HG02943 (cell line): ENCODE measurements at regions not wholly inside any gene's neighbourhood (a gene's known extent, or its start where the extent isn't known, plus 50 kb on each side); places are given as distances from the start of the nearest gene placed in this dataset.

ENCODE experiments used
- ATAC-seq: cut with Tn5 transposase; IDR thresholded peaks from one replicate; pipeline ENCODE4 v1.9.1; 2021; ENCODE audit warnings: mild to moderate bottlenecking, low read depth, moderate library complexity; ENCODE audit not compliant: unreplicated experiment

DNA sequence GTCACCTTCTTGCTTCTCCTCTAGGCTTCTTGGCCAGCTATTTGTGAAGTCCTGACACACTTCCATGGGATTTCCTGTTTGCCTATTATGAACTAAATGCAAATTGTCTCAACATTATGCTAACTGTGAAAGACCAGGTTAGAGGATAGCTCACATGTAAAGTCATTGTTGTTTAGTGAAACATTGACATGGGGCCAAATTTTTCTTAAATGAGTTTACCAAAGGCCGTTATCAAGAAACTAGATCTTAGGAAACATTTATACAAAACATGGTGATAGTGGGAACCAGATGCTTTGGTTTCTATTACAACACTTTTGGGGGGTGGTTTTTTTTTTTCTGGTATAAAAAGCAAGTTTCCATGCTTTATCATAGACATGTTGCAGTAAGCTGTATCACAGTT, 466.8 kb upstream of the FAM241A start:
- ATAC-seq = no peak

DNA sequence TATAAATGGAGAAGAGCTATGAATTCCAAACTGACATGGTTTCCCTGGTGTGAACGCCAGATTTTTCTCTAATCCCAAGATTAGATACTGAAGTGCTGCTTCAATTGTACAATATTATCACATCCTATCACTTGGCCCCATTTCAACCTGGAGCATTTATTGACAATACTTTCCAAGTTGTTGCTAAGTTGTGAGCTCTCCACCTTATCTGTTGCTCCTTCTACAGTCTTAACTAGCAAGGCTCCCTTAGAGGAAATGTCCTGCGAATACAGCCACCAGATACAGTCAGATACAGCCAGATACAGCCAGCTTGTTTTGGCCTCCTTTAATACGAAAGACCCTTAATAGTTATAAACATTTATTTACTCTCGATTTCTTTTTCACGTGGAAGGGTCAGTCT, 466.3 kb upstream of the FAM241A start:
- no peak for ATAC-seq

DNA sequence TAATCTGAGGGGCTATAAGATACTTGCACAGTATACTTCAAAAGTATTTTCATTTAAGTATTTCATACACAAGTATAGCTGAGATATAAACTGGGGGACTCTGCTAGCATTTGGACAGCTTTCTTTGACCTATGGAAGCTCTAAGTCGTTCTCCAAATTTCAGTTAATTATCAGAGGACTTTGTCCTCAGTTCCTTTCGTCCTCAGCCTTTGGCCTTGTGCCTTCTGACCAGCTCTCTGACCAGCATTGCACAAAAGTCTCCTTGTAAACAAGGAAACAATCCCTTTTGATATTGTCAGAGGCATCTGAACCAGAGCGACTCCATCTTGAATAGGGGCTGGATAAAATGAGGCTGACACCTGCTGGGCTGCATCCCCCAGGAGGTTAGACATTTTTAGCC, 464.0 kb upstream of the FAM241A start:
- ATAC-seq = no peak

DNA sequence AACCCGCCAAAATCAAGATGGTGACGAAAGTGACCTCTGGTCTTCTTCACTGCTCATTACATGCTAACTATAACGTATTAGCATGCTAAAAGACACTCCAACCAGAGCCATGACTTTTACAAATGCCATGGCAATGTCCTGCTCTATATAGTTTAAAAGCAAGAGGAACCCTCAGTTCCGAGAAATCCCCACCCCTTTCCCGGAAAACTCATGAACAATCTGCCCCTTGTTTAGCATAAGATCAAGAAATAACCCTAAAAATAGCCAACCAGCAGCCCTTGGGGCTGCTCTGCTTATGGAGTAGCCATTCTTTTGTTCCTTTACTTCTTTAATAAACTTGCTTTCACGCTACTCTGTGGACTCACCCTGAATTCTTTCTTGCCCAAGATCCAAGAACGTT, 463.5 kb upstream of the FAM241A start:
- no peak for ATAC-seq

DNA sequence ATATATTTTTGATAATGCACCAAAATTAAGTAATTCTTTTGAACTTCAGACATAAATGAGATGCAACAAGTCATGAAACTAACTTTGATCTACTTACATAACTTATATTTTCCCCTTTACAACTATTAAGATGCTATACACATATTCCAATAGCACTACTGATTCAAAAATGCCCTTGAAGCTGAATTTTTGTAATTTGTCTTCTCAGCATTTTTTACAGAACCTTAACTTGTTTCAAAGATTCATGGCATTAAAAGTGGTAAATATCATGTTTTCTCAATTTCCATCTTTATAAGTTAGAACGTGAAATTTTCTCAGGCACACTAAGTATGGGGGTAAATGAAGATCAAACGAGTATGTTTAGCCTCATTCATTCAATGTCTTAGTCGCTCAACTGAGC, 460.0 kb upstream of the FAM241A start:
- no peak for ATAC-seq

DNA sequence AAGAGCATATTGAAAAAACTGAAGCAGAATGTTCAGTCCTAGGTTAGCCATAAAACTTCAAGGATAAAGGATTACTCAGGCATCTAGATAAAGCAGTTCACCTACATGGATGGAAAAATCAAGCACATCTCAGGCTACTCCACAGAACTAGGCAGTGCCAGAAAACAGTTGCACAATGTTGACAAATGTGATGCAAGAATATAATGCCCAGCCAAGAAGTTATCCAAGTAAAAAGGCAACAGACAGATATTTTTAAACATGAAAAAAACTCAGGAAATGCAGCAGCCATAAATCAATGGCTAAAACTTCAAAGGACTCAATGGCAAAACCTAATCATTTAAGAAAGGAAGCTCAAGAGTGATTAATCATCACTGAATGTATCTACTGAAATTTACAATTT, 456.0 kb upstream of the FAM241A start:
- ATAC-seq = no peak

DNA sequence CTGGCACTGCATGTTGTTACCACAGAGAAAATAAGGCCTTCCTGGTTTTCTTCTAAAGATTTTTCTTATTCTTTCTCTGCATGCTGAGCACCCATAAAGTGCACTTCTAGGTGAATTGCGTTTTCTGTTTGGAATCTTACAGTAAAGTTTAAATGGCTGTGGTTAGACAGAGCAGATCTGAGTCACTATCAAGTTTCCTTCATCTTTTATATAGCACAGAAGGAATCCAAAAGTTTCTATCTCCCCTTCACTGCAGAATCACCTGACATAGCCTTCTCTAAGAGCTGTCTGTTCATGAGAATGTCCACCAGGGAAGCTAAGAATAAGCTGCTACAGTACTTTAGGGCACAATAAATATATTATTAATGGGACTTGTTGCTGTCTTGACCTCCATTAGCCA, 455.5 kb upstream of the FAM241A start:
- ATAC-seq = no peak

DNA sequence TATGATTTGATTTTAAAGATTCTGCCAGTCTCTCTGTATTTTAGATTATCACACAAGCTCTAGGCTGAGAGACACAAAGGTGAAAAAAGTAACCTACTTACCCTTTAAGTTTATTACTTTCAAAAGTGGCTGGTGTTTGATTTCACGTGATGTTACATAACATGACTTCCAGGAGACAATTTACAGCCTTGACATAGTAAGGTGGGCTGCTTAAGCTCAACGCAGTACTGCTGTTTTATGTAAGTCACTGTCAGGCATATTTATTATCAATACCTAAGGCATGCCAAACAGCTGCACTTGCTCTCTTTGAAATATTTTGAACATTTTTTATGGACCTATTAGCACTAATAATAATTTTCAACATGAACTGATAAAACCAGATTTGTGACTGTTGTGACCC, 451.5 kb upstream of the FAM241A start:
- ATAC-seq = no peak

DNA sequence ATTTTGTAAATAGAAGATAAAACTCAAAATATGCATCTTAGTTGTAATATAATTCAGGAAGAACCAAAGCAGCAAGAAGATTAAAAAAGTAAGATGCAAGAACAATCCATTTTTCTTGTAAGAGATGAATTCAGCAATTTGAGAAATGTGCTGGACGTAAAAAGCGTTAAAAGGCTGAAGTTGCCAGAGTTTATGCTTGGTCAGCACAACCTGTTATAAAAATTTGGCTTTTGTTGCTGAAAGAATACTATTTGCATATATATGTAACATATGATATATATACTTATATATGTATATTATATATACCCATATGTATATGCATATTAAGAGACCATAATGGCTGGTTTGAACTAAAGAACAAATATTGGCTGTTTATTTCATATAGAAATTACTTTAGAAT, 449.6 kb upstream of the FAM241A start:
- ATAC-seq = no peak

DNA sequence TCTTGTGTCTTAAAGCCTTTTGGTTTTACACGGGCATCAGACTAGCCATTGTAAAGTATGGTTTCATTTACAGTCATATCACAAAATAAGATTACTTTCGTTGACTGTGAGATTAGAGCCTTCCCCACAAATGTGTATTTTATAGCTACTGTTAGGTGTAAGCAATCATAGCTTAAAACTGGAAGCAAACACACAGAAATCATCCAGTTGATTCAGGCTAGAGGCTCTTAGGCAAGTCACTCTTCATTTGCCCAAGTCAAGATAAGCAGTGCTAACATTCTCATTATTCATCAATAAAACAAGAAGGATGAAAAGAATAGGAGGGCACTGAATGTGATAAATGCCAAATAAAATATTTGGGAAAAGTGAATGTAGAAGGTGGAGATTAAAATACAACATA, 448.7 kb upstream of the FAM241A start:
- ATAC-seq = no peak

DNA sequence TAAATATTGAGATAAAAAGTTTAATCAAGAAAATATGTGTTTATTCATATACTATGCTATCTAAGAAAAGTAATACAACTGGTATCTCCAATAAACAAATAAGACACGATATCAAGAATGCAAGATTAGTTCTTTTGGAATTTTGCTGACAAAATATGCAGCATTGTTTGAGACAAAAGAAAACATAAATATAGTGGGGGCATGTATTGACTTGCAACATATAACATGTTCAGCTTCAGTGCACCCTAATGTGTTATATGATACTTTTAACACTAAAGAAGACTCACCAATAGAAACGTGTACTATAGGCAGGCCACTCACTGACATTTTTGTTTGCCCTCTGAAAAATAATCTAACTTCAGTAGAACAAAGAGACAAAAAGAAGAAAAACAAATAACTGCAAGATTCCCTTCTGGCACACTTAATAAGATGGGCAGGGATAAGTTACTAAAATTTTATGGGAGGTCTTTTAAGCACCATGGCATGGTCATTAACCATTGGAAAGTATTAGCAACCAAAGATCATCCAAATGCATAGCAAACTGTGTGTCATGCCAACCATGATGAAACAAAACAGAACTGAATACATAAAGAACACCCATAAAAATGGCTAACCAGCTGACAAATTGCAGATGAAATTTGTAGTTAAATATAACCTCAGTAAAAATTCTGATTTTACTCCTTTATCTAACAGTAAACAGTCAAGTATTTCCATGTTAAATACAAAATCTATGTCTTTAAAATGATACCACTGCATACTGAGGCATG, 447.9 kb upstream of the FAM241A start:
- no peak for ATAC-seq

DNA sequence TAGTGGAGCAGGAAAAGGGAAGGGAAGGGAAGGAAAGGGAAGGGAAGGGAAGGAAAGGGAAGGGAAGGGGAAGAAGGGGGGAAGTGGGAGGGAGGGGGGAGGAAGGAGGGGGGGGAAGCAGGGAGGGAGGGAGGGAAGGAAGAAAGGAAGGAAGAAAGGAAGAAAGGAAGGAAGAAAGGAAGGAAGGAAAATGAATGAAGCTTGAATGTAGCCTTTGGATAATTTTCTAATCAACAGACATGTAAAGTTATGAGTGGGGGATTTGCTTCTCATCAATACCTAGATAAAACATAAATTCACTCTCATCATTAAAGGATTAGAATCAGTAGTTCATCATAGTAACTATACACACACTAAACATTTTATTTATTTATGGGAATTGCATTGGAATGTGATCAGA, 446.9 kb upstream of the FAM241A start:
- ATAC-seq = no peak

DNA sequence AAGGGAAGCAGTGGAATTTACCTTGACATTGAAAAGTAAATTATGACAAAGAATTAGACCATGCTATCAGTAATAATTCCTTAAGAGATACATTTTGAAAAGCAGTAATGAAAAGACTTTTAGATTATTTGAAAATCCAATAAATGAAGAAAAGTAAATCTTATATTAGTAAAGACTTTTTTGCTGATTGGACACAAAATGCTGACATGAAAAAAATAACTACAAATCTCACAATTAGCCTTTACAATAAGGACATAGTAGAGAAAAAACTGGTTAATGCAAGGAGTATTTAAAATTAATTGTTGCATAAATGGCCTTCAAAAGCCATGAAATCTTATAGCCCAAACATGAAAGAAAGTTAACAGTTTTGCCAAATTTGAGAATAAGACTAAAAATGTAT, 446.1 kb upstream of the FAM241A start:
- ATAC-seq = no peak

DNA sequence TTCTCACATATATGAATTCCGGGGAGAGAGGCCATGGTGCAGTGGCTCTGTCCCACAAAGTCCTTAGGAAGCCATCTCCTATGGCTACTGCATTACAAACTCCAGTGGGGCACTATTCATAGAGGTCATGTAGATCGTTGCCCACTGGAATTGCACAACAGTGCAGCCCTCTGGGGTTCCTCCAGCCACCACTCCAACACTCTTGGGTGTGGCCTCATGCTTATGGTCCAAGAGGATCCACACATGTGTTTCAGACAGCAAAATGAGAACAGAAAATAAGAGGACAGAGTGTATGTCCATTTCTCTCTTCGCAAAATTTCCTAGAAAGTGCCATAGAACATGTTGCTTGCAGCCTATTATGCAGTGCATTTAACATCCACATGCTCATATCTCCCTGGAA, 444.2 kb upstream of the FAM241A start:
- ATAC-seq = no peak

DNA sequence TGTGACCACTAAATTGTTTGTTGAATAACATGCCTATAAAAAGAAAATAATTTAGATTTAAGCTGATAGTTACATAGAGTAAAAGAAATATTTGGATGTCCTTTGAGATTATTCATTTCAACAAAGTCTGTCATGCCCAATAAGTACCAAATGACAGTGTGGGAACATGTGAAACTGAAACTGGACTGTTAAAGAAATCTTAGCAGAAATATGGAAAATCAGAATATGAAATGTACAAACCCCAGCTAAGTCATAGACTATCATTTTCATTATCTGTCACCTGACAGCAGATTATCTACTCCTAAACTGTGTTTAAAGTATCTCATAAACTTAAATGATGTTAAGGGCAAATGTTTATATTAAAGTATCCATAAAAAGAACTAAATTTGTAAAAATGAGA, 437.8 kb upstream of the FAM241A start:
- no peak for ATAC-seq

DNA sequence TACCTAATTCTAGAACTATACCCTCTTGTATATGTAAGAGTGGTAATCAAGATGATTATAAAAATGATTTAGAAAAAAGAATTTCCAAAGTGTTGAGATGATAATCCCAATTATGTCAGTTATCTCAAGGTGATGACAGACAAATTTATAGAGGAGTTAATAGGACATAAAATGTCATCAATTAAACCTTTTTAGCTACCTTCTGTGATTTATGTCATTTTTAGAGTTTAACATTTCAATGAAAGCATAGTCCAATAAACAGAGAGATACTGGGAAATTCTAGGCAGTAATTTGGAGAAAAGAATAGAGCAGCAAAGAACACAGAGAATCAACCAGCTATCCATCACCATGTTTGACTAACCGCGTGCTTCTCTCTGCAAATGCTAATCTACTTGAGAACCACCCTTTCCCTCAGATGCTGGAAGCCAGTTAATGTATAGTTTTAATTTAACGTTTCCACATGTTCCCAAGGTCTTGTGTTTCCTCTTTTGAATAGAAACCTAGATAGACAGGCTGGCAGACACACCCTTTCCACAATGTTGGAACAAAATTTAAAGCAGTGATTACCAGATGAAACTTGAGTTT, 433.1 kb upstream of the FAM241A start:
- no peak for ATAC-seq

DNA sequence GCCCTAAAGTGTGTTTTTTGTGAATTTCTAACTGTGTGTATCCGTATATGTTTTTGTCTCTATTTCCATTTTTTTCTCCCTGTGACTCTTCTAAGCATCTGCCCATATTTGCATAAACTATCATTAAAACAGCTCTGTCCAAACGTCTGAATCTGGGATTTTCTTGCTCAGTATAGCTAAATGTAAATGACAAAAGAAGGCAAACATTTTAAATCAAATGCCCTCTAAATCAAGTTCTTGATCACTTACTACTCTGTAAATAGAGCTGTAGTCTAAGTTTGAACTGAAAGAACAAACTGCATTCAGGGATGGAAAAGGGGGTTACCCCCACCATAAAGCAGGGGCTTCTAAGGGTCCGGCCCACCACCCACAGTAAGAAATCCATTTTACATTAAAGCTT, 432.0 kb upstream of the FAM241A start:
- no peak for ATAC-seq

DNA sequence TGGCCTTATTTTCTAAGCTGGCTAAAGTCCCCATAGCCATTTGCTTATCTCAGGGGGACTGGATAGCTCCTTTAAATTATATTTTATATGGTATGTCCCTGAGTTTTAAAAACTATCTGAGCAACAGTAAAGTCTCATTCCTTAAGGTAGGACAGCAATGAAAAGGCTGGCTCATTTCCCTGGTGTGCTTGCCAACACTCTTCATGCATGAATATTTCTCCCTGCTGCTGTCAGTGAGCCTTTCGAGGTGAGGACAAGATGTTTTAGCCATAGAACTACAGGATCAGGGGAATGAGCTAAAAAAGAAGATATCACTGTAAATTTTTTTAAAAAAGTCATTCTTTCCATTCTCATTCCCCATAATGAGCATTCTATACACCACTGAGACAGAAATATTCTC, 427.3 kb upstream of the FAM241A start:
- no peak for ATAC-seq

DNA sequence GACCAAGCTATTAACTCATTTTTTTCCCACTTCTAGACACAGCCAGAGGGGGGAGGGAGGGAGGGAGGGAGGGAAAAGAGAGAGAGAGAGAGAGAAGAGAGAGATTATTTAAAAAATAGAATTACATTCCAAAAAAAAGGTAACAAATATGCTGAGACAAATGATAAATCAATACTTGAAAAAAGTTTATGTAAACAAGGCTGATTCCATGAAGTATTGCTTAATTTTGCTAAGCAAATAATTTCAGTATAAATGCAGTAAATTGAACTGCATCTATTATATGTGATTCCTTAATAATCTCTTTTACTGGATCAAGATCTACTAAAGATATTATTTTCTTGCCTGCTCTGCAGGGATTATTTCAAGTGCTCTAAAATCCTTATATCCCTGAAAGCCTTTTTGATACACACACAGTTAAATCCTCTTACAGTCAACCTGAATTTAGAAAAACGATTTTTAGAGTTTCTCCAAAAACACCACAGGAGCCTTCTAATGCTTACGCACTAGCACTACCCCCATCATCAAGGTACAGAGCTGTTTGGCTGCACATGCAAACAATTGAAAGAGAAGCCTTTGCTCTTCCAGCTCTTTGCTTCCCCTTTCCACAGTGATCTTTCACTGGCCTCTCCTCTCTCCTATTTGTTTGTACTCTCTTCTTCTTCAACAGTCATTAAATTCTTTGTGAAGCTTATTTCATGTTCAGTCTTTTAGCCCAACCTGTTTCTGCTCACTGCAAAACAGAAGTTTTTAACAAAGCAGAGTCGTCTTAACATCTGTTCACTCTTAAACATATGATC, 426.3 kb upstream of the FAM241A start:
- no peak for ATAC-seq

DNA sequence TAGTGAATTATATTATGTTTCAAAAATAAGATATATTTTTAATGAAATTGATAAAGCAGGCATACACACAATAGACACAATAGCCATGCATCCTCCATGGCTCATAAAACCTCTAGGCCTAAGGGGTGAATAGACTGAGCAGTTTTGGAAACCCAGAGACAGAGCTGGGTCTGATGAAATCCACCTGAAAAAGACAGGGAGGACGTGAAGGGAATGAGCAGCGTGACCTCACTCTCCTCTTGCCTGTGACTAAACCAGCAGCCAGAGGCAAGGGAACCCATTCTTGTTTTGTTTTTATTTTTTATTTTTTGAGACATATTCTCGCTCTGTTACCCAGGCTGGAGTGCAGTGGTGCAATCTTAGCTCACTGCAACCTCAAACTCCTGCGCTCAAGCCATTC, 424.4 kb upstream of the FAM241A start:
- no peak for ATAC-seq

DNA sequence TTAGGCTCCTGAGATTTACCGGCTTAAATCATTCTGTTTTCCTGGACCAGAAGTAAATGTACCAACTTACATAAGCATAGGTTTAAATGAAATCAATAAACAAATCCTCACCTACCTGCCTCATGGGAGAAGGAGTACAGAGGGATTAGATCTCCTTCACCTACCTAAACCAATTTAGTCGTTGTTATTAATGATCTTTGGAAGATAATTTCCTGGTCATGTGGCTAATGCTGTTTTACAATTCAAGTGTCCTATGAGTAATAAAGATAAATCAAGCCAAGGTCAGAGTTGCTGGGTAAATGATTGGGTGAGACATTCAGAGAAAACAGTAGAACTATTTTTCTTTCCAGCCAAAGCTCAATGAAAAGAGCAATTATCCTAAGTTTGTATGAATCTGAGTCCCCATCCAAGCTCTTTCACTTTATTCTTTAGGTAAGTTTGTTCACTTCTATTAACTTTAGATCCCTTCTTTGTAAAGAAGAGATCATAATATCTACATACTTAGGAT, 423.0 kb upstream of the FAM241A start:
- no peak for ATAC-seq

DNA sequence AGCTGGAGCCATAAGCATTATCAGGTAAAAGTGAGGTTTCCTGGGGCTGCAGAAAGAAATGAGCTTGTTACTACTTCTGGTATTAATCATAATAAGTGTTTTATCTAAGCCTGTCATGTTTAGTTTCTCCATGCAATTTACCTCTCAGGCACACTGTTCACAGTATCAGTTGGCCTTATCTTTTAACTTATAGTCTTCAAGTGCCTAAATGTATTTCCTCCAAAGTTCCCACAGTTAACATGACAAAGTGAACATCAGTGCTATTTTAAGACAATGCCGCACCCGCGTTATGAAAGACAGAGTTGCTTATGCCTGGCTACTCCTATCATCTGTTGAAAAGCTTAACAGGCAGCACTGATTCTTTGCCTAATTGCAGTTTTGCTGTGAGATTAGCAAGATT, 408.7 kb upstream of the FAM241A start:
- no peak for ATAC-seq
